G401.6 (cell line): ENCODE measurements at regions not wholly inside any gene's neighbourhood (a gene's known extent, or its start where the extent isn't known, plus 50 kb on each side); places are given as distances from the start of the nearest gene placed in this dataset.

Experiments
- FAIRE-seq: peaks from 2 replicates; lab custom pipeline; 2012; peaks lifted over from hg19 to GRCh38; lab: Jason Lieb, UNC

- no peak for FAIRE-seq
Observed at GRCh38 chr13:103862525-103862924, 796.3 kb upstream of the SLC10A2 start.

- FAIRE-seq, result no peak
Observed at GRCh38 chr13:103859952-103860351, 793.7 kb upstream of the SLC10A2 start.

GRCh38 chr13:103852036-103852435, 785.8 kb upstream of the SLC10A2 start:
- no peak for FAIRE-seq

- FAIRE-seq, result no peak
Observed at GRCh38 chr13:103844471-103844870, 778.3 kb upstream of the SLC10A2 start.

- FAIRE-seq, result no peak
Observed at GRCh38 chr13:103839460-103839859, 773.2 kb upstream of the SLC10A2 start.

- FAIRE-seq, result no peak
Observed at GRCh38 chr13:103835052-103835451, 768.8 kb upstream of the SLC10A2 start.

GRCh38 chr13:103833294-103833852, 767.2 kb upstream of the SLC10A2 start:
- FAIRE-seq, result no peak

GRCh38 chr13:103815619-103816018, 749.4 kb upstream of the SLC10A2 start:
- no peak for FAIRE-seq

- FAIRE-seq, result no peak
Observed at GRCh38 chr13:103812971-103813370, 746.8 kb upstream of the SLC10A2 start.

GRCh38 chr13:103812558-103812957, 746.3 kb upstream of the SLC10A2 start:
- no peak for FAIRE-seq

- FAIRE-seq, result no peak
Observed at GRCh38 chr13:103810026-103810425, 743.8 kb upstream of the SLC10A2 start.

GRCh38 chr13:103805771-103806170, 739.6 kb upstream of the SLC10A2 start:
- no peak for FAIRE-seq

GRCh38 chr13:103803349-103803748, 737.1 kb upstream of the SLC10A2 start:
- no peak for FAIRE-seq

GRCh38 chr13:103799028-103799427, 732.8 kb upstream of the SLC10A2 start:
- no peak for FAIRE-seq

- FAIRE-seq, result no peak
Observed at GRCh38 chr13:103795892-103796478, 729.8 kb upstream of the SLC10A2 start.

- FAIRE-seq, result no peak
Observed at GRCh38 chr13:103794526-103794925, 728.3 kb upstream of the SLC10A2 start.

- no peak for FAIRE-seq
Observed at GRCh38 chr13:103788061-103788652, 721.9 kb upstream of the SLC10A2 start.

- FAIRE-seq, result no peak
Observed at GRCh38 chr13:103772576-103772975, 706.4 kb upstream of the SLC10A2 start.

GRCh38 chr13:103762523-103762922, 696.3 kb upstream of the SLC10A2 start:
- FAIRE-seq, result no peak

- no peak for FAIRE-seq
Observed at GRCh38 chr13:103759361-103759760, 693.1 kb upstream of the SLC10A2 start.

GRCh38 chr13:103758222-103758621, 692.0 kb upstream of the SLC10A2 start:
- no peak for FAIRE-seq

GRCh38 chr13:103757361-103757760, 691.1 kb upstream of the SLC10A2 start:
- FAIRE-seq, result no peak

- FAIRE-seq, result no peak
Observed at GRCh38 chr13:103754783-103755182, 688.6 kb upstream of the SLC10A2 start.

- FAIRE-seq, result no peak
Observed at GRCh38 chr13:103734837-103735236, 668.6 kb upstream of the SLC10A2 start.
